Prostate gland (tissue), 2 donors: ENCODE measurements at regions not wholly inside any gene's neighbourhood (a gene's known extent, or its start where the extent isn't known, plus 50 kb on each side); places are given as distances from the start of the nearest gene placed in this dataset.

ENCODE experiments used
- DNase-seq: peaks from one replicate; pipeline ENCODE4 v3.0.0-alpha.2; 2019; ENCODE audit warnings: low spot score
- H3K27ac ChIP-seq, 2 donors: fragments of 200-600 bp; sonication (generic); 2 replicates each; pipeline ENCODE4 v1.5.1; 2017 to 2019
- H3K27me3 ChIP-seq: fragments of 200-600 bp; sonication (generic); replicated peaks from 2 replicates; pipeline ENCODE4 v1.5.1; 2019; ENCODE audit not compliant: insufficient read depth
- H3K36me3 ChIP-seq, 2 donors: fragments of 200-600 bp; sonication (generic); 1 replicate in 1 of 2; 2 replicates in 1 of 2; pipeline versions ENCODE4 v1.5.1 to v1.8.1; 2017 to 2019
- H3K4me1 ChIP-seq: fragments of 200-600 bp; sonication (generic); replicated peaks from 2 replicates; pipeline ENCODE4 v1.5.1; 2019
- H3K4me3 ChIP-seq, 2 donors: fragments of 200-600 bp; sonication (generic); 2 replicates each; pipeline ENCODE4 v1.5.1; 2017 to 2019
- H3K9me3 ChIP-seq: fragments of 200-600 bp; sonication (generic); 2 replicates; pipeline ENCODE4 v1.5.1; 2017
- POLR2A ChIP-seq: fragments of 450-650 bp; IDR thresholded peaks from one replicate; pipeline ENCODE4 v1.6.1; 2016; ENCODE audit warnings: antibody characterized with exemption, mild to moderate bottlenecking
- POLR2AphosphoS5 ChIP-seq: sonication (generic); formaldehyde crosslinking; IDR thresholded peaks from one replicate; pipeline ENCODE4 v1.6.1; 2017; ENCODE audit warnings: antibody characterized with exemption
- WGBS: methylation state at CpG from one replicate; pipeline ENCODE4 v1.1.5; 2018; 5-methylcytosine and 5-hydroxymethylcytosine counted together
- intact Hi-C: fragments of 100-400 bp; cut with DNase I; formaldehyde crosslinking; loops from one replicate; pipeline ENCODE4 v1.14.2; 2022
- TF ChIP-seq, protein P1 (sequence below), 4 experiments: fragments of 200-600 bp in 2 of 4; fragments of 450-650 bp in 2 of 4; sonication (generic) in 2 of 4; IDR thresholded peaks; 1 replicate in 3 of 4; 2 replicates in 1 of 4; pipeline ENCODE4 v1.5.1; 2016 to 2019; ENCODE audit warnings: antibody characterized with exemption in 4 of 4, mild to moderate bottlenecking in 2 of 4, moderate library complexity in 2 of 4

DNA sequence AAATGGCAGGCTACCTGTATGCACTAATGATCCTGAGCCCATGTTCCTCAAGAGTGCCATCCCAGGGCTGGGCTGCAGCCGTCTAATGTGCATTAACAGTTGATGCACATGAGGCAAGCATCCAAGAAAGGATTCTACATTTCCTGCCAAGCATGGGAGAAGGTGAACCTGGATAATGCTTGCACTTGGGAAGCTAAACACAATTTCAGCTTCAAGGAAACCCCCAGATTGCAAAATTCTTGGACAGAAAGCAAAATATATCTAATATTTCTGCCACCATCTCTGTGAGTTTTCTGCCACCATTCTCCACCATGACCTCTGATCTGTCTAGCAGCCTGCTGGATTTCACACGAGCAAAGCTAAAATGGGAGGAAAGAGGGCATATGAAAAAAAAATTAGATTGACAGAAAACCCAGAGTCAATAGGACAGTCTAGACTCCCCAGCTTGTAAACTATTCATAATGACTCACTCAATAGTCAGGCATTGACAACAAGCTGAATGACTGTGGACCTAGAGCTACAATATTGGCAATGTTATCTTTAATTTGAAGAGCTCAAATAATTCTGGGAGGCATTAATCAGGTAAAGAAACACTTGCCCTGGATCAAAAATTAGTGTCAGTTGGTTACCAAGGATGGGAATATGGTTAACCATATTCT is 91.9 kb upstream of the BCL2L14 start:
- intact Hi-C loops, result no loop called here
- no peaks in the 10 kb centered on the region for H3K36me3 ChIP-seq
- H3K27ac ChIP-seq, result no peak overlapping the region
- H3K4me1 ChIP-seq, result no peaks in the 10 kb centered on the region
- 59% methylated on average over 2 of the region's 2 CpGs for WGBS
- no peak overlapping the region for H3K4me3 ChIP-seq
- H3K9me3 ChIP-seq, result no peaks in the 10 kb centered on the region
- H3K27me3 ChIP-seq, result no peaks in the 10 kb centered on the region
- no peak for DNase-seq
- TF ChIP-seq POLR2A (no peak), POLR2AphosphoS5 (no peak)
- TF ChIP-seq, protein P1, sequence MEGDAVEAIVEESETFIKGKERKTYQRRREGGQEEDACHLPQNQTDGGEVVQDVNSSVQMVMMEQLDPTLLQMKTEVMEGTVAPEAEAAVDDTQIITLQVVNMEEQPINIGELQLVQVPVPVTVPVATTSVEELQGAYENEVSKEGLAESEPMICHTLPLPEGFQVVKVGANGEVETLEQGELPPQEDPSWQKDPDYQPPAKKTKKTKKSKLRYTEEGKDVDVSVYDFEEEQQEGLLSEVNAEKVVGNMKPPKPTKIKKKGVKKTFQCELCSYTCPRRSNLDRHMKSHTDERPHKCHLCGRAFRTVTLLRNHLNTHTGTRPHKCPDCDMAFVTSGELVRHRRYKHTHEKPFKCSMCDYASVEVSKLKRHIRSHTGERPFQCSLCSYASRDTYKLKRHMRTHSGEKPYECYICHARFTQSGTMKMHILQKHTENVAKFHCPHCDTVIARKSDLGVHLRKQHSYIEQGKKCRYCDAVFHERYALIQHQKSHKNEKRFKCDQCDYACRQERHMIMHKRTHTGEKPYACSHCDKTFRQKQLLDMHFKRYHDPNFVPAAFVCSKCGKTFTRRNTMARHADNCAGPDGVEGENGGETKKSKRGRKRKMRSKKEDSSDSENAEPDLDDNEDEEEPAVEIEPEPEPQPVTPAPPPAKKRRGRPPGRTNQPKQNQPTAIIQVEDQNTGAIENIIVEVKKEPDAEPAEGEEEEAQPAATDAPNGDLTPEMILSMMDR (IDR thresholded peaks at IDR 0.05), result no peak

DNA sequence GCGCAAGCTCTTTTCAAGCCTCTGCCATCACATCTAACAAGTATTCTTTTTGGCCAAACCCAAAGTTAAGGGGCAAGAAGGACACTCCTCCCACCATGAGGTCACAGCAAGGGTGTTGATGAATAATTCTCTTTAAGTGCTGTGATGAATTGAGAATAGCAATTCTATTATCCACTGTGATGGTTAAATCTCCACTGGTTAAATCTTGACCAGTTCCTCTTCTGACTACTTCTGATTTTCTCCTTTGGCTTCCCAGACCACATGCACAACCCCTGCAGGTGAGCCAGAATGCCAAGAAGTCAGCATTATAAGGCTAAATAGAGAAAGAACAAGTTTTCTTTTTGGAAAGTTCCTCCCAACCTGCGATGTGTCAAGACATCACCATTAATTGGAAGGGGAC is 90.6 kb upstream of the BCL2L14 start:
- Histone ChIP-seq H3K9me3 (no peaks in the 10 kb centered on the region), H3K4me3 (no peak overlapping the region), H3K27ac (no peak overlapping the region), H3K27me3 (no peaks in the 10 kb centered on the region), H3K36me3 (no peaks in the 10 kb centered on the region), H3K4me1 (no peaks in the 10 kb centered on the region)
- WGBS, result 97% methylated on average over 2 of the region's 2 CpGs
- DNase-seq, result no peak
- intact Hi-C loops, result no loop called here
- TF ChIP-seq POLR2A (no peak), POLR2AphosphoS5 (no peak)
- TF ChIP-seq, protein P1 (IDR thresholded peaks at IDR 0.05), result no peak

DNA sequence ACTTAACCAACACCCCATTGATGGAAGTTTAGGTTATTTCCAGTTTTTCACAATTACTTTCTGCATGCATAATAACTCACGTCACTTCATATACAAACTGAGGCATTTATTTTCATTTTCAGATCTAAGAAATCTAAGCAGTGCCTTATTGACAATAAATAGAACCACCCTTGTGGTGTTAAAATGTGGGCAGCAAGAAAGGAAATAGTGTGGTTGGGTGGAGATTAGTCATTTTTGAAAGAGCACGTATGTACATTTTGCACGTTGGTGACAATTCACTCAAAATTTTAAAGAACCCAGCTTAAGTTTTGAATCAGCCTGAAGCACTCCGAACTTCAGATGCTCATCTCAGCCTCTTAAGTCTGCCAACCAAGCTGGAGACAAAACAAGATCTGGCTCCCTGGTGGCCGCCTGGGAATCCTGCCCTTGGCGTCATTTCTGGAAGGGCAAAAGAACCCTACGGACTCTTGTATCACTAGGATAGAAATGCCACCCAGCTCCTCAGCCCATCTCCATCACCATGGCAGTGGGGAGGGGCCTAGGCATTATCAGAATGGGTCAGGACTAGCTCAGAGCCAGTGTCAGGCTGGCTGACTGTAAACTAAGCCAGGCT is 89.5 kb upstream of the BCL2L14 start:
- 86% methylated on average over 7 of the region's 7 CpGs for WGBS
- Histone ChIP-seq H3K4me1 (no peaks in the 10 kb centered on the region), H3K9me3 (no peaks in the 10 kb centered on the region), H3K27me3 (no peaks in the 10 kb centered on the region), H3K36me3 (no peaks in the 10 kb centered on the region), H3K4me3 (no peak overlapping the region), H3K27ac (no peak overlapping the region)
- intact Hi-C loops, result no loop called here
- no peak for TF ChIP-seq POLR2AphosphoS5
- TF ChIP-seq POLR2A, result no peak
- no peak for DNase-seq

DNA sequence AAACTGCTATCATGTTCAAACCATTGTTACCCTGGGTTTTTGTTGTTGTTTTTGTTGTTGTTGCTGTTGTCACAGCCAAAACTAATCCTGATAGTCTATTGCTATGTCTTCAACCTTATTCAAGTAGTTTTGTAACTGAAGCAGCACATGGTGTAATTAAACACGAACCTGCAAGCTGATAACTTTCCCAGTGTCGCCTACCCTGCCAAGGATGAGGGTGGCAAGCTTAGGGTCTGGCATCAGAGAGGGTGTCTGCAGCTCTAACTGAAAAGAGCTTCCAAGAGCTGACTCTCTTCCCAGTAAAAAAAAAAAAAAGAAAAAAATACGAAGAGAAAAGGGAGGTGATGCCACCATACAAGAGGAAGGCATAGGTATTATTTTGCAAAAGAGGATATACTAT is 86.3 kb upstream of the BCL2L14 start:
- TF ChIP-seq POLR2AphosphoS5 (no peak), POLR2A (no peak)
- TF ChIP-seq, protein P1 (IDR thresholded peaks at IDR 0.05), result no peak
- H3K27me3 ChIP-seq, result no peaks in the 10 kb centered on the region
- no peak for DNase-seq
- intact Hi-C loops, result no loop called here
- 80% methylated on average over 3 of the region's 3 CpGs for WGBS
- no peaks in the 10 kb centered on the region for H3K9me3 ChIP-seq
- H3K27ac ChIP-seq, result no peak overlapping the region
- H3K36me3 ChIP-seq, result no peaks in the 10 kb centered on the region
- no peak overlapping the region for H3K4me3 ChIP-seq
- no peaks in the 10 kb centered on the region for H3K4me1 ChIP-seq

DNA sequence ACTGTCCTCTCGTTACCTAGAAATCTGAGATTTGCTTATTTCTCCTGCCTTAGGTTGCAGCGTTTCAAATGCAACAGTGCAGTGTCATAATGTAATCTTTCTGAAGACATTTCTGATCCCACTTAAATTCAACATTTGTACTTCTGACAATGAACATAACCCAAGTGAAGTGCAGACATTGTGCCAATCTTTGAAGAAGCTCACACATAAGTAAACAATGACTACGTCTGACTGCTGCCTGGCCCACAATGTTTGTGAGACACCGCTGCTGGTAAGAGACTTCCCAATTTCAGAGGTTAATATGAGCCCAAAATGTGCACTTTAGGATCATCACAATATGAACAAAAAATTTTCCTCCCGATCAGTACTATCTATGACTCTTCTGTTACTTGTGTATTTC is 84.6 kb upstream of the BCL2L14 start:
- Histone ChIP-seq H3K36me3 (no peaks in the 10 kb centered on the region), H3K27me3 (no peaks in the 10 kb centered on the region), H3K4me3 (no peak overlapping the region), H3K9me3 (no peaks in the 10 kb centered on the region), H3K4me1 (no peaks in the 10 kb centered on the region), H3K27ac (no peak overlapping the region)
- no peak for TF ChIP-seq POLR2AphosphoS5
- TF ChIP-seq, protein P1 (IDR thresholded peaks at IDR 0.05), result no peak
- TF ChIP-seq POLR2A, result no peak
- DNase-seq, result no peak
- 69% methylated on average over 5 of the region's 5 CpGs for WGBS
- intact Hi-C loops, result no loop called here
